Thoracic aorta (tissue), 2 donors: ENCODE measurements at regions not wholly inside any gene's neighbourhood (a gene's known extent, or its start where the extent isn't known, plus 50 kb on each side); places are given as distances from the start of the nearest gene placed in this dataset.

Source experiments
- ATAC-seq: fragments of 150-250 bp; one replicate; pipeline ENCODE4 v1.8.0; 2017; ENCODE audit warnings: low read depth; ENCODE audit not compliant: insufficient number of reproducible peaks, low FRiP score
- DNase-seq: peaks from one replicate; pipeline ENCODE4 v3.0.0-alpha.2; 2020; ENCODE audit warnings: low spot score
- H3K27ac ChIP-seq, 2 donors: fragments of 200-600 bp; sonication (generic); 1 replicate in 1 of 2; 2 replicates in 1 of 2; pipeline ENCODE4 v1.5.1; 2016; ENCODE audit warnings: mild to moderate bottlenecking in 2 of 2, moderate library complexity in 2 of 2
- H3K27me3 ChIP-seq: fragments of 200-600 bp; sonication (generic); replicated peaks from 2 replicates; pipeline ENCODE4 v1.6.0; 2016; ENCODE audit warnings: mild to moderate bottlenecking; ENCODE audit not compliant: insufficient read depth
- H3K36me3 ChIP-seq: fragments of 200-600 bp; sonication (generic); one replicate; pipeline ENCODE4 v1.5.1; 2016
- H3K4me1 ChIP-seq, 2 donors: fragments of 200-600 bp; sonication (generic); 1 replicate in 1 of 2; 2 replicates in 1 of 2; pipeline versions ENCODE4 v1.5.1 to v1.6.0; 2016; ENCODE audit warnings: low read depth in 2 of 2, mild to moderate bottlenecking in 1 of 2; ENCODE audit not compliant: control insufficient read depth in 1 of 2
- H3K4me3 ChIP-seq: fragments of 200-600 bp; sonication (generic); 2 replicates; pipeline ENCODE4 v1.5.1; 2016; ENCODE audit warnings: mild to moderate bottlenecking
- H3K9me3 ChIP-seq: fragments of 200-600 bp; sonication (generic); 2 replicates; pipeline ENCODE4 v1.5.1; 2016
- CTCF ChIP-seq: fragments of 200-600 bp; sonication (generic); IDR thresholded peaks from one replicate; pipeline ENCODE4 v1.5.1; 2019; ENCODE audit warnings: antibody characterized with exemption

- H3K27ac ChIP-seq, result no peak overlapping the region
- ATAC-seq (no peak), DNase-seq (no peak)
- H3K36me3 ChIP-seq, result no peaks in the 10 kb centered on the region
- H3K4me1 ChIP-seq, result peaks cover 4 to 23% of the 10 kb centered on the region in 2 donors
- H3K27me3 ChIP-seq, result no peaks in the 10 kb centered on the region
- H3K9me3 ChIP-seq, result no peaks in the 10 kb centered on the region
- no peak overlapping the region for H3K4me3 ChIP-seq
- no peak for TF ChIP-seq CTCF
Observed at GRCh38 chr6:133773776-133774175, 115.1 kb upstream of the TCF21 start.

GRCh38 chr6:133774356-133774755 lies 114.6 kb upstream of the TCF21 start:
- no peak overlapping the region for H3K27ac ChIP-seq
- ATAC-seq, result no peak

GRCh38 chr6:133778414-133779130 lies 110.3 kb upstream of the TCF21 start:
- H3K36me3 ChIP-seq, result no peaks in the 10 kb centered on the region
- DNase-seq (no peak), ATAC-seq (peak; percentile 97)
- peak overlapping the region in 1 of 2 donors; percentile 57 for H3K27ac ChIP-seq
- H3K4me3 ChIP-seq, result no peak overlapping the region
- H3K4me1 ChIP-seq, result peaks cover 7 to 21% of the 10 kb centered on the region in 2 donors
- TF ChIP-seq CTCF, result no peak
- H3K27me3 ChIP-seq, result no peaks in the 10 kb centered on the region
- no peaks in the 10 kb centered on the region for H3K9me3 ChIP-seq

More at GRCh38 chr6:133774356-133774755, 114.6 kb upstream of the TCF21 start:
- DNase-seq, result no peak
- Histone ChIP-seq H3K4me3 (no peak overlapping the region), H3K4me1 (peaks cover 7 to 23% of the 10 kb centered on the region in 2 donors), H3K9me3 (no peaks in the 10 kb centered on the region), H3K36me3 (no peaks in the 10 kb centered on the region), H3K27me3 (no peaks in the 10 kb centered on the region)
- TF ChIP-seq CTCF, result no peak

- ATAC-seq (no peak), DNase-seq (no peak)
- Histone ChIP-seq H3K4me1 (peaks cover 7 to 18% of the 10 kb centered on the region in 2 donors), H3K36me3 (no peaks in the 10 kb centered on the region), H3K4me3 (no peak overlapping the region), H3K9me3 (no peaks in the 10 kb centered on the region), H3K27ac (peak overlapping the region; percentile 39 to 46), H3K27me3 (no peaks in the 10 kb centered on the region)
- TF ChIP-seq CTCF, result no peak
Observed at GRCh38 chr6:133779916-133780695, 108.8 kb upstream of the TCF21 start.

GRCh38 chr6:133786016-133786415 lies 102.9 kb upstream of the TCF21 start:
- no peaks in the 10 kb centered on the region for H3K36me3 ChIP-seq

More at GRCh38 chr6:133786016-133786415, 102.9 kb upstream of the TCF21 start:
- H3K27ac ChIP-seq, result no peak overlapping the region
- no peak overlapping the region for H3K4me3 ChIP-seq
- H3K4me1 ChIP-seq, result peaks cover 0 to 7% of the 10 kb centered on the region in 2 donors
- ATAC-seq, result no peak
- TF ChIP-seq CTCF, result no peak
- H3K9me3 ChIP-seq, result no peaks in the 10 kb centered on the region
- DNase-seq, result no peak
- H3K27me3 ChIP-seq, result no peaks in the 10 kb centered on the region
